HG03432 (cell line): ENCODE measurements at regions not wholly inside any gene's neighbourhood (a gene's known extent, or its start where the extent isn't known, plus 50 kb on each side); places are given as distances from the start of the nearest gene placed in this dataset.
A peak's percentile ranks its signal among the peaks of the same experiment; 100 is the strongest.
"Not testable (repeated sequence)": the region's sequence is repeated elsewhere in the genome, so short reads cannot be mapped to it uniquely, and the experiment has no call there.

Experiments used
- ATAC-seq: cut with Tn5 transposase; IDR thresholded peaks from one replicate; pipeline ENCODE4 v1.9.1; 2021; ENCODE audit warnings: mild to moderate bottlenecking, moderate library complexity; ENCODE audit not compliant: unreplicated experiment

- ATAC-seq: no peak
Measured at GRCh38 chr9:29999645-30000044, 2384.8 kb upstream of the ACO1 start.

DNA sequence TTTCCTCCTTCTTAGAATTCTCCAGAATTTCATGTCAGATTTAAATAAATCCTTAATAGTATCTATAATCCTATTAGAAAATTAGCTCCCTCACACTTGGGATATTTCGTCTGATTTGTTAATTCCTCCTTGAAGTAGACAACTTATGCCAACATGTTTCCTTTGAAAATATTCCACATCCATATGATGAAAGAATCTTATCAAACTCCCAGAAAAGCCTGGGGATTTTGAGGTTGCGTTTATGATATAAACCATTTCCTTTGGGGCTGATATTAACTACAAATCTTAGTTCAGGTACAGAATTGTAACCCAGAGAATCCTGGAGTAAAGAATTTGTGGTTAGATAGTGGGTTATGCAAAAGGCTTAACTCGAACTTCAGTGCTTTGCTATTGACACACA lies 2373.8 kb upstream of the ACO1 start:
- no peak for ATAC-seq

- no peak for ATAC-seq
Measured at GRCh38 chr9:30012622-30013021, 2371.8 kb upstream of the ACO1 start.

- no peak for ATAC-seq
Measured at GRCh38 chr9:30015073-30015472, 2369.4 kb upstream of the ACO1 start.

DNA sequence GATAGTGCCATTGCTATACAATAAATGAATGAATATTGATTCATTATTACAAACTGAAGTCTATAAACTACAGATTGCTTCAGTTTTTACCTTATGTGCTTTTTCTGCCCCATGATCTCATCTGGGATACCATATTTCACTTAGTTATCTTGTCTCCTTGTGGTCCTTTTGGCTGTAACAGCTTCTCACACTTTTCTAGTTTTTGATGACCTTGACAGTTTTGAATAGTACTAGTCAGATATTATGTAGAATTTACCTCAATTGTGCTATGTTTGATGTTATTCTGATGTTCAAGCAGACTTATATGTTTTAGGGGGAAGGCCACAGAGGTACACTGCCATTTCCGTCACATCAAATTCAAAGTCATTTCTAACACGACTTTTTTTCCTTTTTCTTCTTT lies 2364.3 kb upstream of the ACO1 start:
- ATAC-seq: no peak

DNA sequence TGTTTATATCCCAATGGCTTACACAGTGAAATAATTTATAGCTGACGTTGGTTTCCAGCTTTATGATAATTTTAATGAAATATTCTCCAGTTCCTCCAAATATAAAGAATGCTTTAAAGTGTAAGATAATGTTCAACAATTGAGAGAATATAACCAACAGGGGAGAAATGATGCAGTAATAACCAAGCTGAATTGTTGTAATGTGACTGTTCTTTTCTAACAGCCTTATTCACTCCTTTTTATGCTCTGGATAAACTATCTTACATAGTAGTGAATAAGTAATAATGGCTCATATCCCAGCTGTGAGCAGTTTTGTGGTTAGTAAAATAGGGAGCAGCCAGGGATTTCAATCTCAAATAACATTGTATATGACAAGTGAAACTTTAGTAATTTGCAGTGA lies 2348.7 kb upstream of the ACO1 start:
- ATAC-seq: no peak

DNA sequence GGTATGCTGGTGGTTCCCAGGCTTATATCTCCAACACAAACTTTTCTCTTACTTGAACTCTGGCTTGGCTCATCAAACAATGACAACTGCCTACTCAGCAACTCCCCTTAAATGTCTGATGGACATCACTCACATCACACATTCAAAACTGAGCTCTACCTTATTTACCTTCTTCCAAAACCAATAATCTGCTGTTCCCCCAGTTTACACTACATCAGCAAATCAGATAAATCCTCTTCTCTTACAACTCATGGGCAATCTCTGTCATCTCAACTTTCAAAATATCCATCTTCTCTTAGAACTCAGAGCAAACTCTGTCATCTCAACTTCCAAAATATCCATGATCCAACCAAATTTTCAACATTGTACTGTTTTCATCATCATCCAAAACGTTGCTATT lies 2347.9 kb upstream of the ACO1 start:
- no peak for ATAC-seq

GRCh38 chr9:30039712-30040111 lies 2344.7 kb upstream of the ACO1 start:
- no peak for ATAC-seq

GRCh38 chr9:30048396-30048795 lies 2336.0 kb upstream of the ACO1 start:
- no peak for ATAC-seq

- ATAC-seq: no peak
Measured at GRCh38 chr9:30058463-30058862, 2326.0 kb upstream of the ACO1 start.

DNA sequence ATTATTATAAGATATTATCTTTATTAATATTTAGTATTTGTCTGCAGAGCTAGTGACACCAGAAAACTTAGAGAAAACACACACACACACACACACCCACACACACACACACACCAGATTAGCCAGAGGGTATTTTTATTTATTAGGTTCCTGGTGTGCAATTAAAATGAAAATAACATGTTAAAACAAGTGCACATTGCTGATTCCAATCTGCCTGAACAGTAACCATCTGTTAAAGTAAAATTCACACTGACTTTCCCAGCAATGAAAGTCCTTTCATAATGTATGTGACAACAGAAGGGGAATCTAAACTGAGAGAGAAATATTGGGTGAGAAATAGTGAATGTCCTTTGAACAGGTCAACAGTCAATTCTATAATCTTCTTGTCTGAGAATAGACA lies 2323.5 kb upstream of the ACO1 start:
- no peak for ATAC-seq

GRCh38 chr9:30065888-30066287 lies 2318.6 kb upstream of the ACO1 start:
- ATAC-seq: no peak

- ATAC-seq: not testable (repeated sequence)
Measured at GRCh38 chr9:30069236-30069635, 2315.2 kb upstream of the ACO1 start.

DNA sequence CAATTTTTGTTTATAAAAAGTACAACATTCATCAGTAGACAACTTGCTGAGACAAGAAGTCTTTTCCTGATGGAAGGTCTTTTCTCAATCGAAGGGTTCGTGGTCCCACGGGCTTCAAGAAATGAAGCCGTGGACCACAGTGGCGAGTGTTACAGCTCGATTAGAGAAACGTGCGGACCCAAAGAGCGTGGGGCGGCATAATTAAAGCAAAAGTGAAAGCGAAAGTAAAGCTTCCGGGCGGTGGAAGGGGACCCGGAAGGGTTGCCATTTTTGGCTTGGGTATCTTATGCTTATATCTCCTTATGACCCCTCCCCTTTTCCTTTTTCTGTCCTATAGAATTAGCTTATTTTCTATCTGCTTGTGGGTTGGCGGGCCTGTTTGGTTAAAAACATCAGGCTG lies 2309.4 kb upstream of the ACO1 start:
- no peak for ATAC-seq

GRCh38 chr9:30075451-30076199 lies 2308.8 kb upstream of the ACO1 start:
- ATAC-seq: peak; percentile 94

DNA sequence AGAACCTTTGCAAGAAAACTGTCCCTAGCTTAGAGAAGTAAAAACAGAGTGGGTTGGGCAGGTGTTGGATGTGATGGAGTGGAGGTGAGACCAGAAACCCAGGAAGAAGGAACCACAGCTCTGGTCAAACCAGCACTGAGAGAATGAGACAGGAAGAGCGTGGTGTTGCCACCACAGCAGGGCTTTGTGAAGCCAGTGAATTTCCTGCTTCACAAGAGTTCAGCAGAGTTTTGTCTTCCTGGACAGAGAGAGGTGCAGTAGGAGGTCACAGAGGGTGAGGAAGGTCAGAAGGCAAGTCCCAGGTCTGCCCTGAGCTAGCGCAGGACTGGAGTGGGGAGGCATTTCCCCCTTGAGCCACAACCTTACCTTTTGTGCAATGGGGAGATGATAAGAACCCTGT lies 2306.2 kb upstream of the ACO1 start:
- ATAC-seq: peak; percentile 42

DNA sequence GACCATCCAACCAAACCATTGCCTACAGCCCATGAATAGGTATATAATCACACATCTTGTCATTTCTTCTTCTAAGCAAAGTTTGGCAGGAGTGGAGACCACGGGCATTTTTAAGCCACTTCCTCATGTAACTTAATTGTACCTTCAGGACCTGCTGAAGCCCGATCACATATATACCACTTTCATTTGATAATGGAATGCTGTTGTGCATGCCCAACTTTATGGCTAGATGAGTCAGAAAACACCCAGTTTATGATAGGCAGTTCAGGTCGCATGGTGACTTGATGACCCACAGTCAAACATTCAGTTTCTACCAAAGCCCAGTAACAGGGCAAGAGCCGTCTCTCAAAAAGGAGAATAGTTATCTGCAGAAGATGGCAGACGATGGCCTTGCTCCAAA lies 2295.0 kb upstream of the ACO1 start:
- no peak for ATAC-seq

DNA sequence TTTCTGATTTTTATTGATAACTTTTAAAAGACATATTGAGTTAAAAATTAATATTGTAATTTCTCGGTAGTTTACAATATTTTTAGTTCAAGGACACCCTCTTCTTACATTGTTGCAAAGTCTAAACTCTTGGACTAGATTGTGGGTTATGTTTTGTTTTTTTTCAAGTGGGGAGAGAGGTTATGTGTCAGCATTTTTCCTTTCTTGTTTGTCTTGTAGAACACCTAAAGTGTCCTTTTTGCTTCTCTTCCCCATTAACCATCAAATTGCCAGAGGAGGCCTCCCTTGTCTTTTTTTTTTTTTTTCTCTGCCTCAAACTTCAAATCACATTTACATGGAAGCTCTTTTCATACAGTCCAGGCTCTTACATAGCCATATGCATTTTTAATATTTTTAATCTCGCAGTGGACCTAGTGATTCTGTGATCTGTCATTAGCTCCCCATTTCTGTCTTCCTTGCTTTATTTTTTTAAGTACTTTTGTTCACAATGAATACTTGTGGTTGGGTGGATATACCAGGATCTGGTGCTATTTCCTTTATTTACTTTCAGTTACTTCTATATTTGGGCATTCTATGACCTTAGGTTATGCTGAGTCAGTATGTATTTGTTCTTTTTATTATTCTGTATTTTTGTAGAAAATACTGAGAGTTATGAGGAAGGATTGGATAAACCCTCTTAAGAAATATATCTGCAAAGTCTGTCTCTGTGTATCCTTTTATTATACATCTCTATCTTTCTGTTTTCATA lies 2280.6 kb upstream of the ACO1 start:
- ATAC-seq: no peak

GRCh38 chr9:30107134-30107533 lies 2277.3 kb upstream of the ACO1 start:
- not testable (repeated sequence) for ATAC-seq

GRCh38 chr9:30116673-30117217 lies 2267.7 kb upstream of the ACO1 start:
- ATAC-seq: no peak

- no peak for ATAC-seq
Measured at GRCh38 chr9:30120666-30121065, 2263.8 kb upstream of the ACO1 start.

DNA sequence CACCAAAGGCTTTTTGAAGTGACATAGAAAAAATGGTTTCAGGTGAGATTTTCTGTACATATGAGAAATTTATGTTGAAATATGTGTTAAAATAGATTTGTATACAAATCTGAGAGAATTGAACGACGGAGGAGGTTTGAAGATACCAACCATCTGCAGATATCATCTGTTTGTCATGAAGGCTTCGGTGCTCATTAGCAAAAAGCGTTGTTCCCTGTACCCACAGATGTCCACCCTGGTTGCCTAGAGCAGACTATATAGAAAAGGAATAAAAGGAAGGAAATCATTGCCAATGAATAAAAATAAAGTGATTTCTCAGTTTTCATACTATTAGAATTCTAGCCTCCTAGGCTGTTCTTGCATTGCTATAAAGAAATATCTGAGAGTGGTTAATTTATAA lies 2262.8 kb upstream of the ACO1 start:
- no peak for ATAC-seq
